Right cardiac atrium (tissue), 5 donors: ENCODE measurements at regions not wholly inside any gene's neighbourhood (a gene's known extent, or its start where the extent isn't known, plus 50 kb on each side); places are given as distances from the start of the nearest gene placed in this dataset.
"Not testable (repeated sequence)": the region's sequence is repeated elsewhere in the genome, so short reads cannot be mapped to it uniquely, and the experiment has no call there.

ENCODE experiments used
- ATAC-seq, 2 donors: fragments of 200-7000 bp; cut with Tn5 transposase; one replicate each; pipeline versions ENCODE4 v1.8.0 to v1.9.1; 2020; ENCODE audit warnings: moderate library complexity in 2 of 2, mild to moderate bottlenecking in 1 of 2
- DNase-seq, 3 donors: peaks; one replicate each; pipeline ENCODE4 v3.0.0-alpha.2; 2020
- H3K27ac ChIP-seq: one replicate; pipeline ENCODE4 v1.5.1; 2013; ENCODE audit warnings: mild to moderate bottlenecking, low read length, control low read depth, moderate library complexity
- H3K27me3 ChIP-seq: one replicate; pipeline ENCODE4 v1.6.1; 2013; ENCODE audit not compliant: control insufficient read depth, insufficient read depth
- H3K4me1 ChIP-seq: one replicate; pipeline ENCODE4 v1.6.1; 2013; ENCODE audit warnings: low read length; ENCODE audit not compliant: control insufficient read depth, insufficient read depth
- H3K4me3 ChIP-seq: one replicate; pipeline ENCODE4 v1.5.1; 2013; ENCODE audit warnings: low read length, control low read depth
- H3K9me3 ChIP-seq: one replicate; pipeline ENCODE4 v1.6.1; 2013; ENCODE audit warnings: low read length; ENCODE audit not compliant: control insufficient read depth
- WGBS: extraction: QIAGEN DNeasy Blood & Tissue Kit; methylation state at CpG from one replicate; pipeline ENCODE4 v1.1.7; 2013; 5-methylcytosine and 5-hydroxymethylcytosine counted together
- intact Hi-C, 4 donors: fragments of 100-400 bp; cut with DNase I; formaldehyde crosslinking; loops; one replicate each; pipeline versions ENCODE4 v1.11.0 to v1.14.0; 2022 to 2023
- donor health status: healthy with polysubstance abuse.
- donor health status: DM: no; HTN: yes; CAD: no.
- donor health status: DM: no; HTN: no; CAD: no.
- donor health status: DM: no; HTN: yes; CAD: no; lungs with severe emphysema.
- donor health status: DM: yes; HTN: yes; CAD: no.

GRCh38 chr14:19659850-19660558 is 53.7 kb downstream of the OR11H2 start:
- ATAC-seq, DNase-seq, H3K4me3 ChIP-seq, H3K4me1 ChIP-seq, H3K9me3 ChIP-seq, H3K27ac ChIP-seq, H3K27me3 ChIP-seq, intact Hi-C loops: not testable (repeated sequence)
- no CpG with 5 or more reads among the region's 3 CpGs for WGBS

- not testable (repeated sequence) for ATAC-seq
Measured at GRCh38 chr14:19658706-19659105, 55.0 kb downstream of the OR11H2 start.

GRCh38 chr14:19638565-19638964 is 75.1 kb downstream of the OR11H2 start:
- H3K27ac ChIP-seq, intact Hi-C loops, H3K4me3 ChIP-seq, H3K9me3 ChIP-seq, DNase-seq, H3K27me3 ChIP-seq, H3K4me1 ChIP-seq: not testable (repeated sequence)
- ATAC-seq: peak in 1 of 2 donors; percentile 36
- WGBS: no CpG with 5 or more reads among the region's 28 CpGs

More at GRCh38 chr14:19658706-19659105, 55.0 kb downstream of the OR11H2 start:
- H3K27ac ChIP-seq, DNase-seq, intact Hi-C loops, H3K4me1 ChIP-seq, H3K27me3 ChIP-seq, H3K9me3 ChIP-seq, H3K4me3 ChIP-seq: not testable (repeated sequence)
- 82% methylated on average over 2 of the region's 7 CpGs for WGBS

- ATAC-seq, H3K27ac ChIP-seq, DNase-seq, H3K27me3 ChIP-seq, H3K4me3 ChIP-seq, intact Hi-C loops, H3K4me1 ChIP-seq, H3K9me3 ChIP-seq: not testable (repeated sequence)
- 100% methylated on average over 1 of the region's 7 CpGs for WGBS
Measured at GRCh38 chr14:19638042-19638322, 75.7 kb downstream of the OR11H2 start.

- H3K27me3 ChIP-seq, H3K4me1 ChIP-seq, H3K27ac ChIP-seq, DNase-seq, H3K9me3 ChIP-seq, H3K4me3 ChIP-seq, intact Hi-C loops: not testable (repeated sequence)
- peak in 1 of 2 donors; percentile 33 for ATAC-seq
- 55% methylated on average over 3 of the region's 10 CpGs for WGBS
Measured at GRCh38 chr14:19637285-19638041, 76.2 kb downstream of the OR11H2 start.

GRCh38 chr14:19613546-19613945 is 100.1 kb downstream of the OR11H2 start:
- H3K27me3 ChIP-seq, ATAC-seq, H3K27ac ChIP-seq, H3K4me3 ChIP-seq, H3K4me1 ChIP-seq, DNase-seq, intact Hi-C loops, H3K9me3 ChIP-seq: not testable (repeated sequence)
- WGBS: 72% methylated on average over 6 of the region's 8 CpGs
